Endothelial cell of umbilical vein (primary cell): ENCODE measurements at regions not wholly inside any gene's neighbourhood (a gene's known extent, or its start where the extent isn't known, plus 50 kb on each side); places are given as distances from the start of the nearest gene placed in this dataset.

Source experiments
- BruUV-seq: library from RNA; stranded (reverse); fragments of 400-500 nt; replicated peaks from 2 replicates; lab custom pipeline; 2021; lab: Mats Ljungman, UMichigan
- CTCF ChIA-PET: fragments of 300-600, 350-600 bp; sonication (Branson Sonifier 250); formaldehyde crosslinking; loops from one replicate; lab custom pipeline; 2021; ENCODE audit warnings: antibody characterized with exemption, inconsistent platforms; lab: Charles Lee
- POLR2A ChIA-PET: fragments of 300-600, 350-600 bp; sonication (Branson Sonifier 250); formaldehyde crosslinking; loops from one replicate; lab custom pipeline; 2021; ENCODE audit warnings: antibody characterized with exemption, inconsistent platforms; lab: Charles Lee
- DNase-seq: peaks from one replicate; pipeline ENCODE4 v3.0.0-alpha.2; 2011; ENCODE audit warnings: low read depth, low spot score
- FAIRE-seq: peaks from 2 replicates; lab custom pipeline; 2011; peaks lifted over from hg19 to GRCh38; lab: Jason Lieb, UNC
- H2AFZ ChIP-seq: 2 replicates; pipeline ENCODE4 v1.6.0; 2012; ENCODE audit warnings: low read depth, low read length, control low read depth, inconsistent platforms
- H3K27ac ChIP-seq: 2 replicates; pipeline ENCODE4 v1.5.1; 2011; ENCODE audit warnings: low read depth, mild to moderate bottlenecking, control low read depth, low read length, moderate library complexity; ENCODE audit not compliant: insufficient read depth
- H3K27me3 ChIP-seq, 2 experiments: 2 replicates each; pipeline versions ENCODE4 v1.6.0 to v1.6.1; 2011; ENCODE audit warnings: low read length in 2 of 2, mixed read lengths in 1 of 2; ENCODE audit not compliant: control insufficient read depth in 2 of 2, insufficient read depth in 2 of 2
- H3K36me3 ChIP-seq, 2 experiments: 2 replicates in 1 of 2; 3 replicates in 1 of 2; pipeline ENCODE4 v1.5.1; 2011; ENCODE audit warnings: low read length in 2 of 2, mild to moderate bottlenecking in 1 of 2, moderate library complexity in 1 of 2; ENCODE audit not compliant: control insufficient read depth in 2 of 2, insufficient read depth in 2 of 2; ENCODE audit errors: extremely low read depth in 1 of 2
- H3K4me1 ChIP-seq: 3 replicates; pipeline ENCODE4 v1.5.1; 2011; ENCODE audit warnings: mild to moderate bottlenecking, low read length; ENCODE audit not compliant: control insufficient read depth, insufficient read depth; ENCODE audit errors: extremely low read depth
- H3K4me2 ChIP-seq: 2 replicates; pipeline ENCODE4 v1.6.1; 2011; ENCODE audit warnings: low read length, control low read depth, mixed read lengths; ENCODE audit not compliant: insufficient read depth
- H3K4me3 ChIP-seq, 3 experiments: fragments of 200-600 bp in 1 of 3; sonication (generic), shearing (Covaris generic) in 1 of 3; replicated peaks in 1 of 3; 2 replicates each; pipeline ENCODE4 v1.5.1; 2011 to 2016; ENCODE audit warnings: control low read depth in 3 of 3, low read length in 3 of 3, mild to moderate bottlenecking in 2 of 3, inconsistent platforms in 1 of 3, low read depth in 1 of 3, moderate library complexity in 1 of 3; ENCODE audit not compliant: insufficient read depth in 1 of 3
- H3K79me2 ChIP-seq: 2 replicates; pipeline ENCODE4 v1.6.0; 2012; ENCODE audit warnings: low read length, inconsistent platforms; ENCODE audit not compliant: control insufficient read depth, insufficient read depth
- H3K9ac ChIP-seq: replicated peaks from 2 replicates; pipeline ENCODE3; 2011; ENCODE audit warnings: low read length, control low read depth; ENCODE audit not compliant: insufficient read depth; ENCODE audit errors: extremely low read depth
- H3K9me1 ChIP-seq: replicated peaks from 3 replicates; pipeline ENCODE4 v1.6.0; 2011; ENCODE audit warnings: mild to moderate bottlenecking, low read length; ENCODE audit not compliant: control insufficient read depth, insufficient read depth; ENCODE audit errors: extremely low read depth
- H3K9me3 ChIP-seq: replicated peaks from 2 replicates; pipeline ENCODE4 v1.5.1; 2012; ENCODE audit warnings: low read length, inconsistent platforms; ENCODE audit not compliant: control insufficient read depth, insufficient read depth
- H4K20me1 ChIP-seq: replicated peaks from 2 replicates; pipeline ENCODE3; 2011; ENCODE audit warnings: mild to moderate bottlenecking, low read length; ENCODE audit not compliant: control insufficient read depth, insufficient read depth; ENCODE audit errors: extremely low read depth
- CTCF ChIP-seq, 2 donors: IDR thresholded peaks; 1 replicate in 1 of 2; 2 replicates in 1 of 2; pipeline ENCODE4 v1.5.1; 2011; ENCODE audit warnings: low read length in 2 of 2, mild to moderate bottlenecking in 2 of 2, moderate library complexity in 2 of 2, control low read depth in 1 of 2, inconsistent platforms in 1 of 2, low read depth in 1 of 2; ENCODE audit not compliant: insufficient read depth in 1 of 2; ENCODE audit errors: extremely low read depth in 1 of 2
- EZH2 ChIP-seq: IDR thresholded peaks from 2 replicates; pipeline ENCODE4 v1.6.1; 2012; ENCODE audit warnings: borderline replicate concordance, low read depth, mild to moderate bottlenecking, moderate library complexity, low read length, inconsistent platforms; ENCODE audit not compliant: severe bottlenecking
- FOS ChIP-seq: IDR thresholded peaks from 2 replicates; pipeline ENCODE4 v1.6.1; 2011; ENCODE audit warnings: mild to moderate bottlenecking, low read length, moderate library complexity, borderline replicate concordance; ENCODE audit not compliant: insufficient read depth
- GATA2 ChIP-seq: IDR thresholded peaks from 2 replicates; pipeline ENCODE4 v1.7.0; 2011; ENCODE audit warnings: low read depth, mild to moderate bottlenecking, moderate library complexity, mixed read lengths, low read length; ENCODE audit not compliant: insufficient read length, insufficient read depth
- MYC ChIP-seq: IDR thresholded peaks from one replicate; pipeline ENCODE4 v1.6.1; 2011; ENCODE audit warnings: mild to moderate bottlenecking, low read depth, low read length
- POLR2A ChIP-seq: IDR thresholded peaks from 2 replicates; pipeline ENCODE4 v1.6.1; 2012; ENCODE audit warnings: low read depth, mild to moderate bottlenecking, control low read depth, low read length
- POLR2AphosphoS5 ChIP-seq: IDR thresholded peaks from 2 replicates; pipeline ENCODE4 v1.6.1; 2012; ENCODE audit warnings: low read depth, mild to moderate bottlenecking, control low read depth, low read length, moderate library complexity; ENCODE audit not compliant: insufficient read depth
- dilution Hi-C: fragments of 300-500 bp; cut with MboI; formaldehyde crosslinking; loops from one replicate; pipeline ENCODE4 v1.15.0; 2019; ENCODE audit warnings: low sequenced_read_pairs; ENCODE audit not compliant: extremely low pct_ligation_motif_present
- intact Hi-C: fragments of 100-400 bp; cut with micrococcal nuclease; formaldehyde crosslinking; loops from one replicate; pipeline ENCODE4 v1.10.0; 2022

GRCh38 chr1:114341299-114341698 is 169.7 kb downstream of the TRIM33 start:
- no peak for TF ChIP-seq CTCF (IDR thresholded peaks at IDR 0.05; ENCODE audit: extremely low read depth in 1 of 2, insufficient read depth in 1 of 2, low read depth in 1 of 2, low read length in 2 of 2)
- TF ChIP-seq FOS: no peak
- TF ChIP-seq EZH2: no peak
- no peak for TF ChIP-seq POLR2A
- TF ChIP-seq GATA2: no peak
- TF ChIP-seq POLR2AphosphoS5: no peak
- TF ChIP-seq MYC: no peak
- Histone ChIP-seq H3K27ac (no peak overlapping the region), H3K4me3 (no peak overlapping the region), H3K9me1 (no peaks in the 10 kb centered on the region), H3K4me1 (peaks cover 7% of the 10 kb centered on the region), H3K27me3 (no peaks in the 10 kb centered on the region), H4K20me1 (no peaks in the 10 kb centered on the region), H3K36me3 (no peaks in the 10 kb centered on the region), H3K9ac (no peak overlapping the region), H3K9me3 (no peaks in the 10 kb centered on the region), H3K4me2 (no peak overlapping the region), H3K79me2 (no peaks in the 10 kb centered on the region), H2AFZ (no peak overlapping the region)
- BruUV-seq: no TSS peak
- DNase-seq (no peak), FAIRE-seq (no peak)
- ChIA-PET POLR2A (no interaction called here), CTCF (no interaction called here)
- intact Hi-C loops: loop anchor here (10.0 kb wide), 2 partner anchors 634 to 704 kb away; no protein-coding TSS in a partner anchor
- dilution Hi-C loops: no loop called here
